SK-N-SH treated with all-trans-retinoic acid at 6 μM for 48 hours (cell line): ENCODE measurements at regions not wholly inside any gene's neighbourhood (a gene's known extent, or its start where the extent isn't known, plus 50 kb on each side); places are given as distances from the start of the nearest gene placed in this dataset.

ENCODE experiments used
- ATAC-seq: fragments of 200-7000 bp; cut with Tn5 transposase; 3 replicates; pipeline ENCODE4 v1.9.1; 2020; ENCODE audit warnings: mild to moderate bottlenecking, moderate library complexity
- ARNTL ChIP-seq: fragments of 450-650 bp; formaldehyde crosslinking; IDR thresholded peaks from 2 replicates; pipeline ENCODE4 v1.5.0; 2020; ENCODE audit warnings: low read depth, mild to moderate bottlenecking, moderate library complexity, borderline replicate concordance
- BACH2 ChIP-seq: fragments of 250-450 bp; sonication (Bioruptor Pico); IDR thresholded peaks from 2 replicates; pipeline ENCODE4 v1.9.0; 2021; ENCODE audit warnings: mild to moderate bottlenecking, borderline replicate concordance
- CSDC2 ChIP-seq: fragments of 250-450 bp; sonication (Bioruptor Pico); IDR thresholded peaks from 2 replicates; pipeline ENCODE4 v1.5.0; 2020; ENCODE audit warnings: mild to moderate bottlenecking, moderate library complexity
- CSRNP3 ChIP-seq: fragments of 250-450 bp; sonication (Bioruptor Pico); IDR thresholded peaks from 2 replicates; pipeline ENCODE4 v1.5.1; 2021; ENCODE audit warnings: mild to moderate bottlenecking, moderate library complexity
- ESRRG ChIP-seq: fragments of 250-450 bp; sonication (Bioruptor Pico); IDR thresholded peaks from 2 replicates; pipeline ENCODE4 v1.6.1; 2021; ENCODE audit warnings: mild to moderate bottlenecking
- GLIS3 ChIP-seq: fragments of 250-450 bp; sonication (Bioruptor Pico); IDR thresholded peaks from 2 replicates; pipeline ENCODE4 v1.5.0; 2020; ENCODE audit warnings: mild to moderate bottlenecking, moderate library complexity
- ISL1 ChIP-seq: fragments of 250-450 bp; sonication (Bioruptor Pico); IDR thresholded peaks from 2 replicates; pipeline ENCODE4 v2.1.2; 2022; ENCODE audit warnings: mild to moderate bottlenecking, moderate library complexity
- OSR1 ChIP-seq: fragments of 250-450 bp; sonication (Bioruptor Pico); IDR thresholded peaks from 2 replicates; pipeline ENCODE4 v1.8.0; 2022; ENCODE audit warnings: moderate library complexity, mild to moderate bottlenecking, inconsistent platforms
- PATZ1 ChIP-seq: fragments of 250-450 bp; sonication (Bioruptor Pico); IDR thresholded peaks from 2 replicates; pipeline ENCODE4 v1.8.0; 2020; ENCODE audit warnings: mild to moderate bottlenecking, moderate library complexity, borderline replicate concordance
- PPARA ChIP-seq: fragments of 250-450 bp; sonication (Bioruptor Pico); IDR thresholded peaks from 2 replicates; pipeline ENCODE4 v1.5.0; 2020; ENCODE audit warnings: mild to moderate bottlenecking, borderline replicate concordance
- SNAI2 ChIP-seq: fragments of 250-450 bp; sonication (Bioruptor Pico); IDR thresholded peaks from 2 replicates; pipeline ENCODE4 v1.5.0; 2020; ENCODE audit warnings: mild to moderate bottlenecking, moderate library complexity
- TCF4 ChIP-seq: fragments of 250-450 bp; sonication (Bioruptor Pico); IDR thresholded peaks from 2 replicates; pipeline ENCODE4 v1.8.0; 2021; ENCODE audit warnings: mild to moderate bottlenecking, moderate library complexity, borderline replicate concordance
- TOX ChIP-seq: fragments of 250-450 bp; sonication (Bioruptor Pico); IDR thresholded peaks from 2 replicates; pipeline ENCODE4 v1.8.0; 2021; ENCODE audit warnings: mild to moderate bottlenecking, moderate library complexity, borderline replicate concordance
- TSHZ2 ChIP-seq: fragments of 250-450 bp; sonication (Bioruptor Pico); IDR thresholded peaks from 2 replicates; pipeline ENCODE4 v1.5.0; 2020; ENCODE audit warnings: mild to moderate bottlenecking, moderate library complexity
- ZC3H10 ChIP-seq: fragments of 250-450 bp; sonication (Bioruptor Pico); IDR thresholded peaks from 2 replicates; pipeline ENCODE4 v1.5.1; 2021; ENCODE audit warnings: mild to moderate bottlenecking, moderate library complexity
- ZFP30 ChIP-seq: fragments of 450-650 bp; formaldehyde crosslinking; IDR thresholded peaks from 2 replicates; pipeline ENCODE4 v1.5.0; 2022; ENCODE audit warnings: mild to moderate bottlenecking, moderate library complexity
- ZNF565 ChIP-seq: fragments of 450-650 bp; formaldehyde crosslinking; conservative IDR thresholded peaks from 2 replicates; pipeline ENCODE4 v1.5.0; 2020; ENCODE audit warnings: low read depth, mild to moderate bottlenecking, moderate library complexity
- ZNF70 ChIP-seq: fragments of 450-650 bp; formaldehyde crosslinking; IDR thresholded peaks from 2 replicates; pipeline ENCODE4 v1.5.0; 2020; ENCODE audit warnings: mild to moderate bottlenecking, moderate library complexity
- ZNF8 ChIP-seq: fragments of 450-650 bp; formaldehyde crosslinking; IDR thresholded peaks from 2 replicates; pipeline ENCODE4 v1.5.0; 2020; ENCODE audit warnings: mild to moderate bottlenecking, moderate library complexity

DNA sequence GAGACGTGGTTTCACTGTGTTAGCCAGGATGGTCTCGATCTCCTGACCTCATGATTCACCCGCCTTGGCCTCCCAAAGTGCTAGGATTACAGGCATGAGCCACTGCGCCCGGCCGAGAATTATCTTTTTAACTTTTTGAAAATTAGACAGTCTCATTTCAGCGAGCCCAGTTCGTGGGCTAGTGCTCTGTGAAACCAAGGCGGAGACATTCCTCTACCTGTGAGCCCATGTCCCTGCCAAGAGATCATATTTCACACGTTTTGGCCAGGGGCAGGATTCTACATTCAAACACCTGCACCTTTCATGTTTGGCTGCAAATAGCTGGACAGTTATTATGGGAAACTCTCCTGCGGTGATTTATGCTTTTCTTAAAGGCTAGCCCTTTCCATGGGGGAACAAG is 60.3 kb downstream of the IRAG1 start:
- TF ChIP-seq ESRRG (no peak), SNAI2 (CRISPR knock-in tag) (no peak), CSDC2 (CRISPR knock-in tag) (no peak), ZC3H10 (CRISPR knock-in tag) (no peak), ZNF70 (CRISPR knock-in tag) (no peak), TOX (CRISPR knock-in tag) (no peak), GLIS3 (CRISPR knock-in tag) (no peak), TSHZ2 (CRISPR knock-in tag) (no peak), BACH2 (no peak), PPARA (CRISPR knock-in tag) (no peak), PATZ1 (no peak), CSRNP3 (no peak), TCF4 (CRISPR knock-in tag) (no peak), ZFP30 (CRISPR knock-in tag) (no peak)

GRCh38 chr11:10632483-10632882 is 61.1 kb downstream of the IRAG1 start:
- no peak for ATAC-seq
- TF ChIP-seq TSHZ2 (CRISPR knock-in tag) (no peak), SNAI2 (CRISPR knock-in tag) (no peak), ZNF565 (CRISPR knock-in tag) (no peak), ARNTL (CRISPR knock-in tag) (no peak)

More for the DNA sequence above, 60.3 kb downstream of the IRAG1 start:
- ATAC-seq: no peak

GRCh38 chr11:10631761-10632160 is 61.8 kb downstream of the IRAG1 start:
- TF ChIP-seq ZFP30 (CRISPR knock-in tag) (no peak), ARNTL (CRISPR knock-in tag) (no peak), CSRNP3 (no peak), ISL1 (CRISPR knock-in tag) (no peak), TCF4 (CRISPR knock-in tag) (no peak), ZNF8 (CRISPR knock-in tag) (no peak), BACH2 (no peak), ZC3H10 (CRISPR knock-in tag) (no peak), OSR1 (no peak)
- no peak for ATAC-seq
